ENCODE measurements at regions not wholly inside any gene's neighbourhood (a gene's known extent, or its start where the extent isn't known, plus 50 kb on each side); places are given as distances from the start of the nearest gene placed in this dataset.

DNA sequence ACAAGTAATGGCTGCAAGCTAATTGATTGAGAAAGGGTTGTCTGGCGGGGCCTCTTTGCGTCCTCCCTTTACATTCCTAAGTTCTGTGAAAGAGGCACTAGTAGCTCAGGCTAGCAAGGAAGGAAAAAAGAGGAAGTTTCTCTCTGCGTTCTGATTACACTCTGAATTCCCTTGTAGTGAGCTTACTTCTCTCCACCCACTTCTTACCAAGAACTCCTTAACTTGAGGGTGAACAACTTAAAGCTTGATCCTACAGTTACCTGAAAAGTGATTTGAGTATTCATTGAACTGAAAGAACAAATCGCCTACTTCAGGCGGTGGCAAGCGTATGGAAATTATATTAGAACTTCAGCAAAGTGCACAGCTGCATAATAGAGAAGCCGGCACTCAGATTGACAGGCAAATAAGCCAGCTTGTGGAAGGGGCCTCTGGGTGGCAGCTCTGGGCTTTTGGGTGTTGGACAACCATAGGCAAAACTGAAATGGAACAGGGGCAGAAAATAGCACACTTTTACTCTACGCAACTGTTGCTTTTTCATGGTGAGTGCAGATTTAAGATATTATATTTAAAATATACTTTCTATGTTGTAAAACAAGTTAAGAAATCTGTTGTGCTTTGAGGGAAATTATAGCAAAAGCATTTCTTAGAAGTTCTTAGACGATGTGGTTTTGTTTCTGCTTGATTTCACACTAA is 464.5 kb downstream of the USP25 start:
- peak overlapping the region; percentile 59 for H3K4me3 ChIP-seq (ENCODE audit: low read length)
- TF ChIP-seq, protein P1, sequence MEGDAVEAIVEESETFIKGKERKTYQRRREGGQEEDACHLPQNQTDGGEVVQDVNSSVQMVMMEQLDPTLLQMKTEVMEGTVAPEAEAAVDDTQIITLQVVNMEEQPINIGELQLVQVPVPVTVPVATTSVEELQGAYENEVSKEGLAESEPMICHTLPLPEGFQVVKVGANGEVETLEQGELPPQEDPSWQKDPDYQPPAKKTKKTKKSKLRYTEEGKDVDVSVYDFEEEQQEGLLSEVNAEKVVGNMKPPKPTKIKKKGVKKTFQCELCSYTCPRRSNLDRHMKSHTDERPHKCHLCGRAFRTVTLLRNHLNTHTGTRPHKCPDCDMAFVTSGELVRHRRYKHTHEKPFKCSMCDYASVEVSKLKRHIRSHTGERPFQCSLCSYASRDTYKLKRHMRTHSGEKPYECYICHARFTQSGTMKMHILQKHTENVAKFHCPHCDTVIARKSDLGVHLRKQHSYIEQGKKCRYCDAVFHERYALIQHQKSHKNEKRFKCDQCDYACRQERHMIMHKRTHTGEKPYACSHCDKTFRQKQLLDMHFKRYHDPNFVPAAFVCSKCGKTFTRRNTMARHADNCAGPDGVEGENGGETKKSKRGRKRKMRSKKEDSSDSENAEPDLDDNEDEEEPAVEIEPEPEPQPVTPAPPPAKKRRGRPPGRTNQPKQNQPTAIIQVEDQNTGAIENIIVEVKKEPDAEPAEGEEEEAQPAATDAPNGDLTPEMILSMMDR (conservative IDR thresholded peaks at IDR 0.05; ENCODE audit: low read length) = peak; percentile 51
- DNase-seq (ENCODE audit: low read depth) = peak; percentile 79

DNA sequence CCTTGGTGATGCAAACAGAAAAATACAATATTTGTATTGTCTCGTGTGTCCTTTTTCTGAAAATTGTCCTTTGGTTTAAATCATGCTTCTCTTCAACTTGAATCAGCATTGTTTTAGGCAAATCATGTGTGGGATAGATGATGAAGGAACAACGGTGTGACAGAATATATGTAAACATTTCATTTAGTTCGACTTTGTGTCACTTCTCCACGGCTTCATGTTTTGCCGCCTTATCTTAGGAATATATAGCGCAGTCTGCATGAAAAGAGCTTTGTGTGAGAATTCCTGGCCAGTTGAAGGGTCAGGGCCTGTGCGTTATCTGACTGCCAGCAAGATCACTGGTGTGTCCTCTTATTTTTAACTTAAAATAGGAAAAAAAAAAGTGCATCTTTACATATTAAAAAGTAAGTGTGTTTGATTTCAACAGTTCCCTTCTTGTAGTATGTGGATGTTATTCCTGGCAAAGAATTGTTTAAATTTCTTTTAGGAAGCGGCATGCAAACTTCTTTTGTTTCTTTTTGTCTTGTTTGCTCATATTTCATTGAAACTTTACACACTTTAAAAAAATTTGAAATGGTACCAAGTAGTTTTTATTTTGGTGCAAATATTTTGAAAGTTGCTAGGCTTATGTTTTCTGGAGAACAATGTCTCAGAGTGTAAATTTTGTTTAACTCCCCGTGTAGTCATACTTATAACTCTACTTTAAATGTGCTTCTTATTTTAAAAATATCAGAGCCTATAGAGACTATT is 465.2 kb downstream of the USP25 start:
- TF ChIP-seq, protein P1 (conservative IDR thresholded peaks at IDR 0.05; ENCODE audit: low read length) = no peak
- peak overlapping the region; percentile 59 for H3K4me3 ChIP-seq (ENCODE audit: low read length)
- DNase-seq (ENCODE audit: low read depth) = peak; percentile 17

DNA sequence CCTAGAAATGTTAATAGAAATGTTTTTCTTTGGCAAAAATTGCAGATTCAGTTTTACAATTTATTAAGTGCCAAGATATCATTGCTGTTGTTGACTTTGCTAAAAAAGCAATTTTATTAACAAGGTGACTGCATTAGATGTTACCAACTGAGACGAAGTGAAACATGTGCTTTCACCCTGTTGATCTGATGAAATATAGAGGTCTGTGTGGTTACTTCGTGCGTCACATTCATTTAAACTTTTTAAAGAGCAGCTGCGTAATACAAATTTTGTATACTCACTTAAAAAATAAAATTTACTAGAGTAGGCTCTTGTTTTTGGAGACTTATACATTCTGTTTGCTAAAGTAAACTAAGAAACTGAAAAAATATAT is 465.7 kb downstream of the USP25 start:
- peak overlapping the region; percentile 59 for H3K4me3 ChIP-seq (ENCODE audit: low read length)
- peak; percentile 61 for DNase-seq (ENCODE audit: low read depth)
- TF ChIP-seq, protein P1 (conservative IDR thresholded peaks at IDR 0.05; ENCODE audit: low read length) = no peak

- no peak for DNase-seq (ENCODE audit: low read depth)
- TF ChIP-seq, protein P1 (conservative IDR thresholded peaks at IDR 0.05; ENCODE audit: low read length) = no peak
- peak overlapping the region; percentile 59 for H3K4me3 ChIP-seq (ENCODE audit: low read length)
Observed at GRCh38 chr21:16196001-16196400, 466.2 kb downstream of the USP25 start.

GRCh38 chr21:16198546-16198945 is 468.8 kb downstream of the USP25 start:
- TF ChIP-seq, protein P1 (conservative IDR thresholded peaks at IDR 0.05; ENCODE audit: low read length) = no peak
- H3K4me3 ChIP-seq (ENCODE audit: low read length) = no peak overlapping the region
- peak; percentile 12 for DNase-seq (ENCODE audit: low read depth)

DNA sequence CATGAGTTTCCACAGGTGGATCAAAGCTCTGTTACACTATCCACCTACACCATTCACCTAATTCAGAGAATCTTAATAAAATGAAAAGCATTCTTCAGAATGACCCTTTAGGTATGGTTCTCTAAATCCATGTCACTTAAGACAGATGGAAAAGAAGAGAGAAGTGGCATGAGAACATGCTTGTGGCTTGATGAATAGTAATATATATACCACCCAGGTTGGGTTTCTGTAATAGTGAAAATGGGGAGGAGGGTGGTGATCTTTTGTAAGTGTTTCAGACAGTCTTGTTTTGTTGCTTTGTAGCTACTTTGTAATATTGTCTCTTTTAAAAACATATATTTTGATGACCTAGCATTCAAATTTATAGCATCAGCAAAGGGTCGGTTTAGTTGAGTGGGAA is 469.8 kb downstream of the USP25 start:
- TF ChIP-seq, protein P1 (conservative IDR thresholded peaks at IDR 0.05; ENCODE audit: low read length) = no peak
- DNase-seq (ENCODE audit: low read depth) = no peak
- H3K4me3 ChIP-seq (ENCODE audit: low read length) = no peak overlapping the region

DNA sequence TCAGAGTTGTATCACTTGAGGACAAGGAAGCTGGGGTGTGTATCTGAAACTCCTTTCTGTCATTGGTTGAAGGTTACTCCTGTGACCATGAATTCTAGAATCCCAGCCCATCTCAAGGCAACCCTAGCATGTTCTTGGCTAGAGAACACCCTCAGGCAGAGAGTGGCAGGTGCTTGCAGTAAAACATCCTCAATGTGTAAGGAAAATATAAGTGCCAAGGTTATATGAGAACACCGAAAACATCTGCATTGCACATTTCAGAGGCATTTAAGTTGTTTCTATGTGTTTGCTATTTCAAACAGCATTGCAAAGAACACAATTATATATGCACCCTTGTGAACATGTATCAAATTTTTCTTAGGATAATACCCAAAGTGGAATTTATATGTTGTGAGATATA is 471.9 kb downstream of the USP25 start:
- TF ChIP-seq, protein P1 (conservative IDR thresholded peaks at IDR 0.05; ENCODE audit: low read length) = no peak
- no peak overlapping the region for H3K4me3 ChIP-seq (ENCODE audit: low read length)
- no peak for DNase-seq (ENCODE audit: low read depth)

Data from AG10803 (cell line).